ENCODE measurements at regions not wholly inside any gene's neighbourhood (a gene's known extent, or its start where the extent isn't known, plus 50 kb on each side); places are given as distances from the start of the nearest gene placed in this dataset.
A peak's percentile ranks its signal among the peaks of the same experiment; 100 is the strongest.

- peaks cover 34 to 52% of the 10 kb centered on the region in 2 donors for H3K4me1 ChIP-seq
- intact Hi-C loops (cut with DNase I) = loop anchor here (10.0 kb wide), 1 partner anchor 80 kb away; no protein-coding TSS in a partner anchor
- TF ChIP-seq POLR2A (IDR thresholded peaks at IDR 0.05) = no peak
- H3K36me3 ChIP-seq = no peaks in the 10 kb centered on the region
- DNase-seq = no peak
- H3K9me3 ChIP-seq = no peaks in the 10 kb centered on the region
- WGBS, 2 donors = 96% methylated on average over 10 of the region's 10 CpGs
- peak overlapping the region; percentile 93 to 98 (median 94) for H3K27ac ChIP-seq
- H3K4me3 ChIP-seq (replicated peaks in 1 of 3) = no peak overlapping the region
- H3K27me3 ChIP-seq = no peaks in the 10 kb centered on the region
Measured at GRCh38 chr1:8115031-8115768, 89.1 kb upstream of the ERRFI1 start.

GRCh38 chr1:8113262-8114220 is 87.4 kb upstream of the ERRFI1 start:
- no peak overlapping the region for H3K4me3 ChIP-seq (replicated peaks in 1 of 3)
- peaks cover 44 to 57% of the 10 kb centered on the region in 2 donors for H3K4me1 ChIP-seq
- intact Hi-C loops (cut with DNase I) = loop anchor here (10.0 kb wide), 1 partner anchor 79 kb away; no protein-coding TSS in a partner anchor
- H3K27me3 ChIP-seq = no peaks in the 10 kb centered on the region
- DNase-seq = peak in 1 of 2 donors; percentile 53
- peak overlapping the region; percentile 72 to 83 (median 83) for H3K27ac ChIP-seq
- WGBS, 2 donors = 47 to 60% methylated on average over 15 to 16 of the region's 17 CpGs
- no peaks in the 10 kb centered on the region for H3K9me3 ChIP-seq
- TF ChIP-seq CTCF (IDR thresholded peaks at IDR 0.05) (peak in 1 of 6 experiments; percentile 14), POLR2A (IDR thresholded peaks at IDR 0.05) (peak in 1 of 2 donors; percentile 47)
- no peaks in the 10 kb centered on the region for H3K36me3 ChIP-seq

- peaks cover 44 to 51% of the 10 kb centered on the region in 2 donors for H3K4me1 ChIP-seq
- TF ChIP-seq POLR2A (IDR thresholded peaks at IDR 0.05) = no peak
- no peak for TF ChIP-seq CTCF (IDR thresholded peaks at IDR 0.05)
- H3K27me3 ChIP-seq = no peaks in the 10 kb centered on the region
- no peak for DNase-seq
- no peak overlapping the region for H3K4me3 ChIP-seq (replicated peaks in 1 of 3)
- H3K36me3 ChIP-seq = no peaks in the 10 kb centered on the region
- no peaks in the 10 kb centered on the region for H3K9me3 ChIP-seq
- intact Hi-C loops (cut with DNase I) = loop anchor here (10.0 kb wide), 1 partner anchor 78 kb away; no protein-coding TSS in a partner anchor
- peak overlapping the region in 2 of 3 donors; percentile 83 for H3K27ac ChIP-seq
- 94 to 96% methylated on average over 11 of the region's 11 CpGs for WGBS, 2 donors
Measured at GRCh38 chr1:8112611-8113261, 86.6 kb upstream of the ERRFI1 start.

GRCh38 chr1:8111560-8111959 is 85.5 kb upstream of the ERRFI1 start:
- Histone ChIP-seq H3K36me3 (no peaks in the 10 kb centered on the region), H3K9me3 (no peaks in the 10 kb centered on the region), H3K27ac (no peak overlapping the region), H3K27me3 (no peaks in the 10 kb centered on the region), H3K4me3 (replicated peaks in 1 of 3) (no peak overlapping the region), H3K4me1 (peaks cover 35 to 39% of the 10 kb centered on the region in 2 donors)
- intact Hi-C loops (cut with DNase I) = loop anchor here (10.0 kb wide), 1 partner anchor 77 kb away; no protein-coding TSS in a partner anchor
- no peak for TF ChIP-seq CTCF (IDR thresholded peaks at IDR 0.05)
- no peak for TF ChIP-seq POLR2A (IDR thresholded peaks at IDR 0.05)
- 89 to 92% methylated on average over 4 of the region's 4 CpGs for WGBS, 2 donors
- DNase-seq = no peak

- DNase-seq = no peak
- peaks cover 21 to 26% of the 10 kb centered on the region in 2 donors for H3K4me1 ChIP-seq
- intact Hi-C loops (cut with DNase I) = no loop called here
- TF ChIP-seq POLR2A (IDR thresholded peaks at IDR 0.05) = no peak
- no peak for TF ChIP-seq CTCF (IDR thresholded peaks at IDR 0.05)
- H3K4me3 ChIP-seq (replicated peaks in 1 of 3) = no peak overlapping the region
- H3K9me3 ChIP-seq = no peaks in the 10 kb centered on the region
- H3K36me3 ChIP-seq = no peaks in the 10 kb centered on the region
- no peaks in the 10 kb centered on the region for H3K27me3 ChIP-seq
- H3K27ac ChIP-seq = peak overlapping the region; percentile 12 to 55 (median 52)
- 69 to 75% methylated on average over 4 of the region's 4 CpGs for WGBS, 2 donors
Measured at GRCh38 chr1:8109216-8109615, 83.1 kb upstream of the ERRFI1 start.
